ENCODE measurements at regions not wholly inside any gene's neighbourhood (a gene's known extent, or its start where the extent isn't known, plus 50 kb on each side); places are given as distances from the start of the nearest gene placed in this dataset.

DNA sequence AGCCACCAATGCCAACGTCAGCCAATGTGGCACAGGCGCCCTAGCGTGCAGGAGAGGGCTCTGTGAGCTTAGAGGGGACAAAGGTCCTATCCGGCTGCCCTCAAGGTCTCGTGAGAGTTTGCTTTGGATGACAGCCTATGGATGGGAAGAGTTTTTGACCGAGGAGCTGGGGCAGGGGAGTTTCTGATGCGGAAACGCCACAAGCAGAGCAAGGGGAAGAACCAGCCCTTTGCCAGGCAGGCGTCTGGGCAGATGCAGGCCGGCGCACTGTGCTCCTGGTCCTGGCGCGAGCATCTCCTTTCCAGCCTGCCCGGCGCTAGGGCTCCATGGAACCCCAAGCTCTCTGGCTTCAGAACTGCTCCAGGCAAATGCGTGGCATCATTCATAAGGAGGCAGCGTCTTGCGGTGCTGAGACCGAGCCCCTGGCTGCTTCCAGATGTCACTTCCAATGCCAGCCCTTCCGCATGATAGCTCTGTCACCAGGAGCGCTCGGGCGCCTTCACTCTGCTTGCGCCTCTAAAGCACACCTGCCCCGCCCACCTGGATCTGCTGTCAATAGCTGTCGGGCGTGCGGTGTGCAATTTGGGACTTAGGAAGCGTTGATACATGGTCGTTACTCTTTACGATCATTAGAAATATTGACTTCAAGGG is 374.9 kb upstream of the IRX1 start:
- Histone ChIP-seq H3K79me2 (ENCODE audit: control insufficient read depth, insufficient read depth, low read length) (no peaks in the 10 kb centered on the region), H3K4me2 (replicated peaks; ENCODE audit: low read depth, low read length, poor library complexity, severe bottlenecking) (no peak overlapping the region), H3K4me3 (ENCODE audit: control extremely low read depth in 1 of 5, extremely low read depth in 1 of 5, insufficient read depth in 1 of 5, low read depth in 2 of 5, low read length in 4 of 5) (no peak overlapping the region), H3K4me1 (ENCODE audit: control insufficient read depth in 2 of 2, insufficient read depth in 2 of 2, low read length in 2 of 2) (no peaks in the 10 kb centered on the region), H3K9me3 (ENCODE audit: control extremely low read depth in 1 of 3, control insufficient read depth in 2 of 3, insufficient read depth in 1 of 3, low read length in 2 of 3) (peaks cover 0 to 55% (median 0%) of the 10 kb centered on the region in 3 donors), H4K20me1 (ENCODE audit: control insufficient read depth, insufficient read depth, low read length, poor library complexity, severe bottlenecking) (no peaks in the 10 kb centered on the region), H2AFZ (ENCODE audit: insufficient read depth, low read depth, low read length, poor library complexity, severe bottlenecking) (no peak overlapping the region), H3K27me3 (replicated peaks in 1 of 4; ENCODE audit: control extremely low read depth in 1 of 4, control insufficient read depth in 3 of 4, insufficient read depth in 4 of 4, low read length in 3 of 4) (no peaks in the 10 kb centered on the region), H3K36me3 (replicated peaks in 1 of 2; ENCODE audit: control extremely low read depth in 1 of 2, control insufficient read depth in 1 of 2, extremely low read depth in 1 of 2, insufficient read depth in 2 of 2, low read length in 1 of 2) (no peaks in the 10 kb centered on the region), H3K27ac (ENCODE audit: low read length in 2 of 2) (no peak overlapping the region), H3K9ac (ENCODE audit: low read length) (no peak overlapping the region)
- Mint-ChIP-seq H3K4me3 (no peak overlapping the region), H3K27me3 (no peaks in the 10 kb centered on the region), H3K27ac (no peak overlapping the region), H3K4me1 (no peaks in the 10 kb centered on the region), H3K9me3 (ENCODE audit: insufficient read depth) (no peaks in the 10 kb centered on the region)
- no peak for TF ChIP-seq EZH2 (IDR thresholded peaks at IDR 0.05; ENCODE audit: borderline replicate concordance, insufficient read depth, low read depth, low read length, poor library complexity, severe bottlenecking)
- DNase-seq: no peak
- ChIA-PET CTCF (no interaction called here), POLR2A (no interaction called here)
- WGBS (ENCODE audit: insufficient coverage): 93% methylated on average over 30 of the region's 31 CpGs
- intact Hi-C loops (cut with micrococcal nuclease): no loop called here
- no peak for ATAC-seq (ENCODE audit: low read depth)

DNA sequence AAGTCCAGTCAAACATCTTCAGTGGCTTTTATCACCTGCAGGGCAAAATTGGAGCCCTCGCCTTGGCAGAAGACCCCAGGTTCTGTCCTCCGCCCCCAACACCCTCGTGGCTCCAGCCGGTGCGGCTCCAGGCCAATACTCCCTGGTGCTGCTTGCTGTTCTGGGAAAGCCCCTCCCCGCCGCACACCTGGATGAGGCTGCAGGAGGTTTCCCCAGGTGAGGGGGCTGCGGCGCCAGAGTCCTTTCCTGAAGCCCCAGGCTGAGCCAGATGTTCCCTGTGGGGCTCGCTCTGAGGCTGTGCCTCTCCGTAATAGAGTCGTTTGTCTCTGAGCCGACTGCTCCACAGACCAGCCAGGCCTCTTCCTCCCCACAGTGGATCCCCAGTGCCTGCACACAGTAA is 375.4 kb upstream of the IRX1 start:
- Histone ChIP-seq H3K4me1 (ENCODE audit: control insufficient read depth in 2 of 2, insufficient read depth in 2 of 2, low read length in 2 of 2) (no peaks in the 10 kb centered on the region), H3K4me2 (replicated peaks; ENCODE audit: low read depth, low read length, poor library complexity, severe bottlenecking) (no peak overlapping the region), H2AFZ (ENCODE audit: insufficient read depth, low read depth, low read length, poor library complexity, severe bottlenecking) (no peak overlapping the region), H4K20me1 (ENCODE audit: control insufficient read depth, insufficient read depth, low read length, poor library complexity, severe bottlenecking) (no peaks in the 10 kb centered on the region), H3K36me3 (replicated peaks in 1 of 2; ENCODE audit: control extremely low read depth in 1 of 2, control insufficient read depth in 1 of 2, extremely low read depth in 1 of 2, insufficient read depth in 2 of 2, low read length in 1 of 2) (no peaks in the 10 kb centered on the region), H3K79me2 (ENCODE audit: control insufficient read depth, insufficient read depth, low read length) (no peaks in the 10 kb centered on the region), H3K4me3 (ENCODE audit: control extremely low read depth in 1 of 5, extremely low read depth in 1 of 5, insufficient read depth in 1 of 5, low read depth in 2 of 5, low read length in 4 of 5) (no peak overlapping the region), H3K9me3 (ENCODE audit: control extremely low read depth in 1 of 3, control insufficient read depth in 2 of 3, insufficient read depth in 1 of 3, low read length in 2 of 3) (peaks cover 0 to 54% (median 0%) of the 10 kb centered on the region in 3 donors), H3K27me3 (replicated peaks in 1 of 4; ENCODE audit: control extremely low read depth in 1 of 4, control insufficient read depth in 3 of 4, insufficient read depth in 4 of 4, low read length in 3 of 4) (no peaks in the 10 kb centered on the region), H3K9ac (ENCODE audit: low read length) (no peak overlapping the region), H3K27ac (ENCODE audit: low read length in 2 of 2) (no peak overlapping the region)
- DNase-seq: no peak
- Mint-ChIP-seq H3K4me1 (no peaks in the 10 kb centered on the region), H3K4me3 (no peak overlapping the region), H3K27me3 (no peaks in the 10 kb centered on the region), H3K27ac (no peak overlapping the region), H3K9me3 (ENCODE audit: insufficient read depth) (no peaks in the 10 kb centered on the region)
- 88% methylated on average over 13 of the region's 13 CpGs for WGBS (ENCODE audit: insufficient coverage)
- ChIA-PET POLR2A (no interaction called here), CTCF (no interaction called here)
- ATAC-seq (ENCODE audit: low read depth): no peak
- TF ChIP-seq EZH2 (IDR thresholded peaks at IDR 0.05; ENCODE audit: borderline replicate concordance, insufficient read depth, low read depth, low read length, poor library complexity, severe bottlenecking): no peak
- TF ChIP-seq, protein P1, sequence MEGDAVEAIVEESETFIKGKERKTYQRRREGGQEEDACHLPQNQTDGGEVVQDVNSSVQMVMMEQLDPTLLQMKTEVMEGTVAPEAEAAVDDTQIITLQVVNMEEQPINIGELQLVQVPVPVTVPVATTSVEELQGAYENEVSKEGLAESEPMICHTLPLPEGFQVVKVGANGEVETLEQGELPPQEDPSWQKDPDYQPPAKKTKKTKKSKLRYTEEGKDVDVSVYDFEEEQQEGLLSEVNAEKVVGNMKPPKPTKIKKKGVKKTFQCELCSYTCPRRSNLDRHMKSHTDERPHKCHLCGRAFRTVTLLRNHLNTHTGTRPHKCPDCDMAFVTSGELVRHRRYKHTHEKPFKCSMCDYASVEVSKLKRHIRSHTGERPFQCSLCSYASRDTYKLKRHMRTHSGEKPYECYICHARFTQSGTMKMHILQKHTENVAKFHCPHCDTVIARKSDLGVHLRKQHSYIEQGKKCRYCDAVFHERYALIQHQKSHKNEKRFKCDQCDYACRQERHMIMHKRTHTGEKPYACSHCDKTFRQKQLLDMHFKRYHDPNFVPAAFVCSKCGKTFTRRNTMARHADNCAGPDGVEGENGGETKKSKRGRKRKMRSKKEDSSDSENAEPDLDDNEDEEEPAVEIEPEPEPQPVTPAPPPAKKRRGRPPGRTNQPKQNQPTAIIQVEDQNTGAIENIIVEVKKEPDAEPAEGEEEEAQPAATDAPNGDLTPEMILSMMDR (IDR thresholded peaks at IDR 0.05): no peak
- intact Hi-C loops (cut with micrococcal nuclease): no loop called here
